D721Med (cell line): ENCODE measurements at regions not wholly inside any gene's neighbourhood (a gene's known extent, or its start where the extent isn't known, plus 50 kb on each side); places are given as distances from the start of the nearest gene placed in this dataset.

ENCODE experiments used
- DNase-seq: peaks from one replicate; pipeline ENCODE4 v3.0.0; 2011; ENCODE audit warnings: low spot score; ENCODE audit not compliant: insufficient read length
- FAIRE-seq: peaks from 2 replicates; lab custom pipeline; 2011; peaks lifted over from hg19 to GRCh38; lab: Jason Lieb, UNC
- TF ChIP-seq, protein P1 (sequence below): IDR thresholded peaks from 2 replicates; pipeline ENCODE4 v1.5.1; 2012; ENCODE audit warnings: mild to moderate bottlenecking, control low read depth; ENCODE audit not compliant: insufficient read depth; ENCODE audit errors: missing control alignments

DNA sequence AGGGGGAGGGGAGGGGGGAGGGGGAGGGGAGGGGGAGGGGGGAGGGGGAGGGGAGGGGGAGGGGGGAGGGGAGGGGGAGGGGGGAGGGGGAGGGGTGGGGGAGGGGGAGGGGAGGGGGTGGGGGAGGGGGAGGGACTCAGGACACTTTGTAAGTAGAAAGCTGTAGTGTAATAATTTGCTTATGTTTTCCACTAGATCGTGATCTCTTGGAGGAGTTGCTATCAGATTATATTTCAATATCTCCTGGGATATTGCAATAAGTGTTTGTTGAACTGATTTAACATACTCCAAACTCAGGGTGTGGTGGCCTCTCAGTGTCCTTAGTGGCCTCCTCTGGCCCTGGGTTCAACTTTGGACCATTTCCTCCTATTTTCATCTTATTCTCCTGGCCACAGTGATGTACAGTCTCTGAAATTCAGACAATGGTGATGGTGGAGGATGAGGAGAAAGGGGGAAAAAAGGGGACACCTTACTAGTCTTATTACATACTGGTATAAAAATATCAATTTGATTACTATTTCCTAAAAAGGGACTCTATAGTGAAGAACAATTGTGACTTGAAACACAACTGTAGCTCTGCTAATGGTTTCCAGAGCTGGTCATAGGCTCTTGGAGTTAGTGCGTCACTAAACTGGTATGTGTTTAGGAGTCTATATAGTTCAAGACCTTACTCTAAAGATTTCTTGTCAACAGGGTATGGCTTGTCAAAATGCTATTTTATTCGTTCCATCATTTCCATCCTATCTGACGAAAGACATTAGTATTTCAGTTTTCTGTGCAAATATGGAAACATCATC is 89.6 kb downstream of the DDX1 start:
- TF ChIP-seq, protein P1, sequence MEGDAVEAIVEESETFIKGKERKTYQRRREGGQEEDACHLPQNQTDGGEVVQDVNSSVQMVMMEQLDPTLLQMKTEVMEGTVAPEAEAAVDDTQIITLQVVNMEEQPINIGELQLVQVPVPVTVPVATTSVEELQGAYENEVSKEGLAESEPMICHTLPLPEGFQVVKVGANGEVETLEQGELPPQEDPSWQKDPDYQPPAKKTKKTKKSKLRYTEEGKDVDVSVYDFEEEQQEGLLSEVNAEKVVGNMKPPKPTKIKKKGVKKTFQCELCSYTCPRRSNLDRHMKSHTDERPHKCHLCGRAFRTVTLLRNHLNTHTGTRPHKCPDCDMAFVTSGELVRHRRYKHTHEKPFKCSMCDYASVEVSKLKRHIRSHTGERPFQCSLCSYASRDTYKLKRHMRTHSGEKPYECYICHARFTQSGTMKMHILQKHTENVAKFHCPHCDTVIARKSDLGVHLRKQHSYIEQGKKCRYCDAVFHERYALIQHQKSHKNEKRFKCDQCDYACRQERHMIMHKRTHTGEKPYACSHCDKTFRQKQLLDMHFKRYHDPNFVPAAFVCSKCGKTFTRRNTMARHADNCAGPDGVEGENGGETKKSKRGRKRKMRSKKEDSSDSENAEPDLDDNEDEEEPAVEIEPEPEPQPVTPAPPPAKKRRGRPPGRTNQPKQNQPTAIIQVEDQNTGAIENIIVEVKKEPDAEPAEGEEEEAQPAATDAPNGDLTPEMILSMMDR, result no peak
- no peak for FAIRE-seq
- no peak for DNase-seq

DNA sequence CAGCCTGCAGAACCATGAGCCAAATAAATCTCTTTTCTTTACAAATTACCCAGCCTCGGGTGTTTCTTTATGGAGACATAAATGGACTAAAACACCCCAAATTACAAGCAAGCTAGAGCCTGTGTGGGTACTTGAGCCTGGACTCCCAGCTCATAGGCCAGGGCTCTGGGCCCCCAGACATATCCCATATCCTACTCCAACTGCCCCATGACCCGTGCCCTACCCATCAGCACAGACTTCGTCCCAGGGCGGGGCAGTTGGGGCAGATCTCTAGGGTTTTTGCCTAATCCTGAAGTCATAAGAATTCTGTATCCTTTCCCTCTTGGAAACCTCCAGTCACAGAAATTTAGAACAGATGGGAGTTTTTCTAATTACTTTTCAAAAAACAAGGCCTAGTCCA is 90.7 kb downstream of the DDX1 start:
- FAIRE-seq (no peak), DNase-seq (no peak)
- TF ChIP-seq, protein P1, result no peak

DNA sequence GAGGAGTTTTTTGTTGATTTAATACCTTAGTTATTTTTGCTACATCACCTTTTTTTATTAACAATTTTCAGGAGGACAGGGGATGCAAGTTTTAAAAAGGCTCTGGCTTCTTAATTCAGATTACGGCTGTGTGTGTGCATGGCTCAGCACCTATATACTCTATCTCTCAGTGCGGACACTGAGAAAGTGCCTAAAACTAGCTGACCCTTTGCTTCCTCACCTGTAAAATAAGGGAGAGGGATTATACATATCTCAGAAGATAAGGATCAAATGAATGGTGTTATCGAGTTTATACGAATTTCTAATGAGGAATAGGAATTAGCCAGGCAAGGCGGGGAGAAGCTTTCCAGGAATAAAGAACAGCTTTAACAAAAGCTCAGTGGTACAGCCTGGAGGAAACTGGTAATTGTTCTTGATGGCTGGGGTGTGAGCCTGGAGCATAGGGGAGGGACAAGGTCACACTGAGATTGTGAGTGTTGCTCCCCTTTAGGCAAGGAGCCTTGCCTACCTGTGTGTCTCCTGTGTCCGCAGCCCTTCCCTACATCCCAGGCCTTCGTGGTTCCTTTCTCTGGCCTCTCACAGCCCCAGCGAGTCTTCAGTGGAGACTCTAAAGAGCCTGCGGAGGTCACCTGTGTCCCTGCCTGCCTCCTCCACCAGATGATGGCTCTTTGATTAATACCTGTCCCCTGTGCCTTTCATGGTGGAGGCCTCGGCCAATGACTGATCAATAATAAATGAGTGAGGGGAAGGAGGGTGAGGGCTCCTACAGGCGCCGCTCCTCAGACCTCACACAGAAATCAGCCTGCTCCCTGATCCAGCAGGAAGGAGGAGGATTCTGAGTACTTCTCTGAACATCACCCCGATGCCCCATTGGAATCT is 92.7 kb downstream of the DDX1 start:
- FAIRE-seq (no peak), DNase-seq (no peak)
- TF ChIP-seq, protein P1, result no peak

DNA sequence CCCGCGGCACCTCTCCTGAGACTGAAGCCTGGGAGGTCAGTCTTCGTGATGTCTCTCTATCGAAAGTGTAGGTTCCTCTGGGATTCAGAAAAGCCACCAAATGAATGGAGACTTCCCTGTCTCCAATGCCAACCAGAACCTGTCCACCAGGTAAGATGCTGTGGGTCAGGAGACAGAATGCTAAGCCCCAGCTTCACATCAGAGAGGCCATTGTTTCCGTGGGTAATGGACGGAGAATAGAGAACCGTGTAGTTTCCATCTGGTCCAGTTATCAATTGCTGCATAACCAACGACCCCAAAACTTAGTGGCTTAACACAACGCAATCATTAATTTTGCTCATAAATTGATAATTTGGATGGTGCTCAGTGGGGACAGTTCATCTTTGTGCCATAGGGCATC is 93.5 kb downstream of the DDX1 start:
- TF ChIP-seq, protein P1, result no peak
- FAIRE-seq, result no peak
- no peak for DNase-seq

DNA sequence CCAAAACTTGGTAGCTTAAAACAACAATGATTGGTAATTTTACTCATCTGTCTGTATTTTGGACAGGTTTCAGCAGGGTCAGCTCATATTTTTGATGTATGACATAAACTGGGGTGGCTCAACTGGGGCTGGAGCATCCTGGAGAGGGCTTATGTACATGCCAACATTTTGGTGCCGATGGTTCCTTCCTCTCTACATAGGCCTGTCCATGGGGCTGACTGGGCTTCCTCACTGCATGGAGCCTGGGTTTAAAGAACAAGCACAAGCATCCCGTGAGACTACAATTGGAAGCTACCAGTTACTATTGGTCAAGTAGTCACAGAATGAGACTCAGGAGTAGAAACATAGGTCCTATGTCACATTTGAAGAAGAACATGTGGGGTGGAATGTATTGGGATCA is 95.0 kb downstream of the DDX1 start:
- DNase-seq (no peak), FAIRE-seq (no peak)
- TF ChIP-seq, protein P1, result no peak

DNA sequence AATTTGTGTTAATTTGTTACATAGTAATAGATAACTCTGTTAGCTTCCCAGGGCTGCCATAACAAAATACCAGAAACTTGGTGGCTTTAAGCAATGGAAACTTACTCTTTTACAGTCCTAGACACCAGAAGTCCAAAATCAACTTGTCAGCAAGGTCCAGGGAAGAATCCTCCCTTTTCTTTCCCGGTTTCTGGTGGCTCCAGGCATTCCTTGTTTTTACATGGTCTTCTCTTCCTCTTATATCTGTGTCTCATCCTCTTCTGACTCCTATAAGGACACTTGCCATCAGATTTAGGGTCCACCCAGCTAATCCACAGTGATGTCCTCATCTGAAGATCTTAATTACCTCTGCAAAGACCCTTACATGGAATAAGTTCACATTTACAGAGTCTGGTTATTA is 95.6 kb downstream of the DDX1 start:
- no peak for FAIRE-seq
- TF ChIP-seq, protein P1, result no peak
- DNase-seq, result no peak
